HG03558 (cell line): ENCODE measurements at regions not wholly inside any gene's neighbourhood (a gene's known extent, or its start where the extent isn't known, plus 50 kb on each side); places are given as distances from the start of the nearest gene placed in this dataset.

Source experiments
- ATAC-seq: cut with Tn5 transposase; IDR thresholded peaks from one replicate; pipeline ENCODE4 v1.9.1; 2021; ENCODE audit warnings: moderate number of reproducible peaks; ENCODE audit not compliant: unreplicated experiment; ENCODE audit errors: extremely low read depth

DNA sequence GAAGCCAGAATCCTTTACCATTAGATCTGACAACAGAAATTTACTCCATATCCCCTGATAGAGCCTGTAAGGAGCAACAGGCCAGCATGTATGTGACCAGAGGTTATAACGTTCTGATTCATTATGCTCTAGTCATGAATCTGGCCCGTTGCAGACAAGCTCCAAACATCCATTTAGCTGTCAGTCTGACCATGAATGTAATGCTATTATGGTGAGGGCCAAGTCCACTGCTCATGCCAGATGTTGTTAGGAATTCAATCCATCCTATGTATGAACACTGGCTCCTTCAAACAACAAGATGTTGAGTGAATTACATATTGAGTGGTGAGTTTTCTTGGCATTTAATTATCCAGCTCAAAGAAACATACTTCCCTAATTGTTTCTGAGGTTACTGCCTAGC lies 610.1 kb upstream of the ANKRD30A start:
- no peak for ATAC-seq

DNA sequence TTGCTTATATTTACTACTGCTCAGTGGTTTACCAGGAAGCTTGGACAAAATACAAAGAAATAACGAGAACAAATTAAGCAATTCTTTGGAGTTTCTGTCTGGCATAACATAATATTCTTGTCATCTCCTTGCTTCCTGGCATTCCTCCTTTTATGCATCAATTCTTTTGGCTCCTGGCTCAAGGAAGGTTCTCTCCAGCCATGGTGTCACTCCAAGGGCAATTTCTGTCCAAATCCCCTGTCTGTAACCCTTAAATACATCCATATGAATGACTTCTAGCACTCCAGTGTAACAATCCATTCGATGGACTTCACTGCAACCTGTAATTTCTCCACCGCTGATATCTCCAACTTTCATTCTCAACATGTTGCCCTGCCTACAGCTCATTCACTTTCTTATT lies 617.7 kb upstream of the ANKRD30A start:
- ATAC-seq: no peak

DNA sequence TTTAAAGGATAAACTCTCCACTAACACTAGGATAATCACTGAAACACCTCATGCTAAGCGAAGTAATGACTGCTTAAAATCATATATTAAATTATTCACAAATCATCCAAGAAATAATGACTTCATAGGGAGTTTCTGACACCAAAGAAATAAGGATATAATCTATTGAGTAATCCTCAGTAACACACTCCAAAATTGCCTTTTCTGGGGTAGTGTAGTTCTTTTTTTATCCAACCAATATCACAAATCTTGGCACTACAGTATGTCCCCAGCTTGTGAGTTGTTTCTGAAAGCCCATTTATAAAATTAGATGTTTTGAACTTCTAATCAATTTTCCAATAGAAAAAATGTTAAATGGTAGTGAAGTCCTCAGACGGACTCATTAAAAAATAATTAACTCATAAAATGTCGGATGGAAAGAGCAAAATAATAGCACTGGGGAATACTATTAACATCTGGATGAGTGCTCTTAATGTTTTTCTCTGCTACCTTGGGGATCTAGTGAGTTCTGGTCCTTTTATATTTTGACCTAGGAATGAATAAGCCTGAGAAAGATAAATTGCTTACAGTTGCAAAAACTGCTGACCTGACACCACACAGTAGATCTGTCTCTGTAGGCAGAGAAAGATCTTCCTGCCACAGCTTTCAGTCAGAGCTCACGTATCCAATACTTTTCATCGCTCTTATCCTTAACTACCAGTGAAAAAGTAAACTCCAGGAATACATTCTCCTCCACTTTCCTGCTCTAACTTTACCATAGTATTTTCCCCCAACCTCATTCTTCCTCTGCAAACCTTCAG lies 618.5 kb upstream of the ANKRD30A start:
- ATAC-seq: no peak

DNA sequence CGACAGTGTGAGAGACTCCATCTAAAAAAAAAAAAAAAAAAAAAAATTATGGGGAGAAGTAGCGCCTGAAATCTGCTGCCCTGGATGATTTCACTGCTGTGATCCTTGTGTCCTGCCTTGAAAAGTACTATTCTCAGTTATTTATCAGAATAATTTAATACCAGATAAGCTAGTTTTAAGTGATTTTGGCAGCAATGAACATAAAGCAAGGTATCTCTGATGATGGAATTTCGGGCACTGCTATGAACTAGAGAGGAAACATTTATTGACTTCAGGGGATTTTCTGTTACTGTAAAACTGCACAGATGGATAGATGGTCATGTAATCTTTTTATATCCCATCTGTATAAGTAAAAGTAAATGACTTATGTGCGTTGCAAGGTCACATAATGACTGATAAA lies 619.1 kb upstream of the ANKRD30A start:
- ATAC-seq: no peak

DNA sequence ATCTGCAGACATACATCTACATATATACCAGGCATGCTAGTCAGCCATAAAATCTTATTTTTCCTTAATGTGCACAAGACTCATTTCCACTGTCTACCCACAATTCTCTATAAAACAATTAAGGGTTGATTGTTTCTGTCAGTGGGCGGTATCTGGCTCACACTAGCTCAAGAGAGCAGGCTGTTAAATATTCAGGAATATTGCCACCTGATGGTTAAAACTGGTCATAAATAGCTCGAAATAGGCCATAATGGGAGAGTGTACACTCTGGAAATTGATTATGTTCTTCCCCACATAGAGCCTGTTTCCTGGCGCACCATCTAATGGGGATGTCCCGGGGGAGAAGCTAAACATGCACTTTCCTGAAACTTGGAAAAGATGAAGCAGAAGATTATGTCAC lies 620.6 kb upstream of the ANKRD30A start:
- ATAC-seq: no peak

DNA sequence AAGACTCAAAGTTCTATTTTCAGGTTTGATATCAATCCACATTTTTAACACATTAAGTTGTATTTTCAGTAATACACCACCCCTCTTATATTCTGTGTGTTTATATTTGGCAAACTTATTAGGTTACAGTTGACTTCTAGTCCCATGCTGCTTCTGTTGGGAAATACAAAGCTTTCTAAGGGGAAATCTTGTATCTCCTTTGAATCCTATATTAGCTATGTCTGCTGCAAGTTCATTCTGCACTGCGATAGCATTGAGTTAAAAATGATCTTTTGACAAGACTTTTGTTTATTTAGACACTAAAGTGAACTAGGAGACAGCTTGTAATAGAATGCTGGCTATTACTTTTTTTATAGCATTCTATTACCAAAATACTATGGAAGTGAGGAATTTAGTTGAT lies 625.1 kb upstream of the ANKRD30A start:
- ATAC-seq: no peak

DNA sequence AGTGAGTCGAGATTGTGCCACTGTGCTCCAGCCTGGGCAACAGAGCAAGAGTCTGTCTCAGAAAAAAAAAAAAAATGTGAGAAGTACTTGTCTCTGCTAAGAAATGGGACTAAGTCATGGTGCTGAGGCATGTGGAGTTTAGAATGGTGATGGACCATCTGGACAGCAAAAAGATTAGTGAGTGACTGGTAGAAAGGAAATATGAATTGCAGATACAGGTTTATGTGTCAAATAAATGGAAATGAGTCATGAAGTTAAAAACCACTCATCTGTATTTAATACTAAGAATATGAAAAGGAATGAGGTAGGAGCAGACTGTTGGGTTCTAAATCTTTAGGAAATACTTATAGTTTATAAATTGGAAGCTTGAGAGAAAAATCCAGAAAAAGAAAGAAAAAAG lies 625.7 kb upstream of the ANKRD30A start:
- ATAC-seq: no peak

DNA sequence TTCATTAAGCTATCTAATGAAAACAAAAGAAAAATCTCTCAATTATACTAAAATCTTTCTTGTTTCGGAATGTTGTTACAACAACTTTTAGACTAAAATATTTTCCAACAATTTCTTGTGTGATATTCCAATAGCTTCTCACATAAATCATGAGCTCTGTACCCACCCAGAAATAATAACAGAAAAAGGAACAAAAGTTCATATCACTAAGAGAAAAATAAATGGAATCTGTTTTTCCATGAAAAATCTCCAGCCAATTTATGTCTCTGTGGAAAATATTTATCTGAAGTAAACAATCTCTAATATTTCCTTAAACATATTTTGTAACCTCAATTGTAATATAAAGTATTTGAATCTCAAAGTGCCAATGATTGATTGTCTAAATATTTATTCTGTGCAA lies 628.6 kb upstream of the ANKRD30A start:
- no peak for ATAC-seq

DNA sequence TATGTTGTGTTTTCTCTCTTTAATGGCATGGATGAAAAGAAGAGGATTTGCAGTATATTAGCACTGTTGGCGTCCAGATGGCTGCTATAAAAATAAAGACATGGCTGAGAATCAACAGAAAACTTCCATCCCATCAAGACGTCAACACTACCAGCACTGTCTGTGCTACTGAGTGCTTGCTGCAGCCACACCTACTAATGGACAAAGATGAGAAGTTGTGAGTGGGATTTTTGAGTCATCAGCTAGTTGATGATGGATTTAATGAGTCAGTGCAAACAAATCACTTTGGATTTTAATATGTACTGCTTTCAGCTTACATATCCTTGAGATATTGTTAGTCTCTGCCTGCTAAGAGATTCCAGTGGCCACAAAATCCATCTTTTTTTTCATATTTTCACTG lies 631.0 kb upstream of the ANKRD30A start:
- no peak for ATAC-seq

DNA sequence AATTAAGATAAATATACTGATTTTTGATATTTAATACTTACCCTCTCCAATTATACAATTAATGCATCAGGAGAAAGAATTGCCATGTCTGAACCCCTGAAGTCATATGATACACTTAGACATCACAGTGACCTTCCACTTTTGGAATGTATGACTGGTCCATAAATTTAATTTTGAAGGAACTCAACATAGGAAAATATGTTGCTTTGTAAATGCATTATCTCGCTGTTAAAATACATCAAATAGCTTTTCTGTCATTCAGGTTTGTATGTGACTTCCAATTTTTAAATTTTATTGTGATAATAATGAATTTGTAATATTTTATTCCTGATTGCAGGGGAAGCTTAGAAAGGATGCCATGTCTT lies 631.9 kb upstream of the ANKRD30A start:
- no peak for ATAC-seq

DNA sequence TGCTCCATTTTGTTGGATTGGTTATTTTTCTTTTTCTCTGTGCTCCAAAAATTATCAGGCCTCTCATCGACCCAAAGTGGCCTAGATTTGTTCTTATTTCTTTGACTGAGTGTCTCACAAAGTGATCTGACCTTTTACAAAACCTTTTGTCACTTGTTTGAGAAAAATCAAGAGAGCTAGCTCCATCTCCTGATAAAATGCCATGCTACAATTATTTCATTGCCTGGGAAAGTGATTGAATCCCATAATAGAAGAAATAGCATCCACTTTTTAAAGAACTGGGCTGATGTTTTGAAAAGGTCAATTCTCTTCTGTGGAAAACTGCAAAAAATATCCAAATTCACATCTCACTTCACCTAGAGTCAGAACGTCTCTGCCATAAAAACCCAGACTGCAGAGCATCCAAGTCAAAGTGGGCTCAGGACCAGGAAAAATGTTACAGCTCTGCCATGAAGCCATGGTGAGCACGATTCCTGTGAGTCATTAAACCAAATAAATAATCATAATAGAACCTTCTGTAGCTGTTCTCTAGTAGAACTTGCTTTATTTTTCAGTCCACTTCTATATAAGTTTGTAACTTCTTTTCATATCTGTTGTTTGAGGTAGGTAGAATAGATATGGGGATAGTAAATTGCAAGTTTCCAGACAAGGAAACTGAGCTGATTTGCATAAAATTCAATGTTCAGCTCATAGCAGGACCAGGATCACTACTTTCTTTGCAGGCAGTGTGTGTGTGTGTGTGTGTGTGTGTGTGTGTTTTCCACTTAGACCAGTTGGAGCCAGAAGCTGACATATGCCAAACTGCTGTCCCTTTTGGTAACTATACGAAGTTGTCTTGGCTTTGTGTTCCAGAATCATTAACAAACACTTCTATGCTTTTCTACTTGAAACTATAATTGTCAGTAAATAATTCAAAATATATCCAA lies 632.5 kb upstream of the ANKRD30A start:
- ATAC-seq: no peak

DNA sequence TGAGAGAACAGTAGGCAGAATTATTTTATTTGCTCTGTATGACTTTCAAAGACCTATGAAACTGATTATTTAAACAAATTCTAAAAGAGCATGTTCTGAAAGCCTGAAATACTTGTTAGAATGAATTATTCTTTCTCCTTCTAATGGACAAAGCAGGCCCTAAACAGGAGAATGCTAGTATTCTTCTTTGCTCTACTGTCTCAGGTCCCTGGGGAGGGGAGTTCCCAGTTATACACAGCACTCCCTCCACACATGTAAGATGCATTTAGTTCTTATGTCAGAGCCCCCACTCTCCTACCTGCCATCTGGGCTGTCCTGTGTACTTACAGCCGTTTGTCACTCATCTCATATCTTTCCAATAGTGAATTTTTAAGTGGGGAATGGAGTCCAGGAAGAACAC lies 633.5 kb upstream of the ANKRD30A start:
- no peak for ATAC-seq

DNA sequence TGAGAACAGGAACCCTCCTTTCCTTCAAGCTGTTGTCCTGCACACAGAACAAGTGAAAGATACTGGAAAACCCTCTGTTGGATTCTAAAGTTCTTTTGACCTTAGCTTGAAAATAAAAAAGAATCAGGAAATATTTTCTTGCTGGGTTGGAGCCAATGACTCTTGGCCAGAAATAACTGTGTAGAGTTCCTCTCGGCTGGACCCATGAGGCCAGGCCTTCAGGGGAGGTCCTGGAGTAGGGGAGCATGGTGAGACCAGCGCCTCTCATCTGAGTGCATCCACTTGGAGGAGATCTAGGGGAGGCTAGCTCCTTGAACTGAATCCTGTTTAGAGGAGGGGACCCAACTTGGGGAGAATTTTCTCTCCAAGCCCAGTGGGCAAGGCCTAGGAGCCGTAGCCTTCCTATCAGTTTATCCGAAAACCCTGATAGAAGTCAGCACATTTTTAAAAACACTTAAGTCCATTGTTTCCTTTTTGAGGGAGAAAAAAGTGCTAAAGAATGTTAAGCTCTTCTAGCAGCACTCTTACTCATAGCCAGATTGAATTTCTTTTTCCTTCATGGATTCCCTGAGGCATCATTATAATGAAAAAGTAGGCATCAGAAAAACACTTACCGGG lies 635.7 kb upstream of the ANKRD30A start:
- ATAC-seq: no peak

DNA sequence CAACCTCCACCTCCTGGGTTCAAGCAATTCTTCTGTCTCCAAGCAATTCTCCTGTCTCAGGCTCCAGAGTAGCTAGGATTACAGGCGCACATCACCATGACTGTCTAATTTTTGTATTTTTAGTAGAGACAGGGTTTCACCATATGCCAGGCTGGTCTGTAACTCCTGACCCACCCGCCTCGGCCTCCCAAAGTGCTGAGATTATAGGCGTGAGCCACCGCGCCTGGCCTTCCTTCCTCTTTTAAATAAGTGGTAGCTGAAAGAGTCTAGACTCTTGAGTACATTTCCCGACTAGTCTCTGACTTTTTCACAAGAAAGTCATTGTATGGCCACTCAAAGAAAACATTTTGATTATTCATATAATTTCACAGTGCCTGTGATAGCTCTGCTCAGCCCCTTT lies 636.2 kb upstream of the ANKRD30A start:
- ATAC-seq: no peak

DNA sequence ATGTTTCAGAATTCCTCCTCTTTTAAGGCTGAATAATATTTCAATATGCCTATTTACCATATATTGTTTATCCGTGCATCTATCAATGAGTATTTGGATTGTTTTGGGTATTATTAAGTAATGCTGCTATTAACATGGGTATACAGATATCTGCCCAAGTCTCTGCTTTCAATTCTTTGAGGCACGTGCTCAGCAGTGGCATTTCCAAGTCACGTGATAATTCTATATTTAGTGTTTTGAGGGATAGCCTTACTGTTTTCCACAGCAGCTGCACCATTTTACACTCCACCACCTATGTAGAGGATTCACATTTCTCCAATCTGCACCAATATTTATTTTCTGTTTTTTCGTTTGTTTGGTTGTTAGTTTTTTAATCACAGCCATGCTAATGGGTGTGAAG lies 636.8 kb upstream of the ANKRD30A start:
- no peak for ATAC-seq

DNA sequence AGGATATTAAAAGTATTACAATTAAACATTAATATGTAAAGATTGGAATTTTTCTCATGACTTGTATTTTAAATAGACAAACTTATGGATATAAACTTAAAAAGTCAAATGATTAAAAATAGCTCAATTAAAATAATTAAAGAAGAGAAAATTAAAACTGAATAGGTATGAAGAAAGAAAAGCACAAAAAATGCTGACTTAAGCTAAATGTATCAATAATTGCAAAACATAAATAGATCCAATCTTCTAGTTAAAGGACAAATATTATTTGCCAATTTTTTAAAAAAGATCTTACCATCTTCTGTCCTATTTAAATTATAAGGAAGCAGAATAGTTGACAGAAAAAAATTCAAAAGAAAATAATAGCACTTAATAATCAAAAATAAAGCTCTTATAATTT lies 646.3 kb upstream of the ANKRD30A start:
- no peak for ATAC-seq

DNA sequence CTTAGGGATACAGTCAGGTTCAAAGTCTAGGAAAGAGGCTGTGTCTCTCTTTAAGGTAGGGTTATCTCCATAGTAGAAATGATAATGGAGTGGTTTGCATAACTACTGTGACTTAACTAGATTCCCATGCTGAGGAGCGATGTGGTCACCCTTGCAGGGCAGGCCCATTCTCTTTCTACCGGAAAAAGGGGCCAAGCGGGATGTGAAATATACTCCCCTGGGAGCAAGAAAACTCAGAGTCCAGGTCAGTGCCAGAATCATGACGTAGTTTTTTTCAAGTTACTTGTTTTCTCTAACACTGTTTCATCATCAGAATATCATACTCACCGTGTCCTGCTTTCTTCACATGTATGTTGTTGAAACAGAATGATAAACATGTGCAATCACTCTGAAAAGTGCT lies 649.0 kb upstream of the ANKRD30A start:
- ATAC-seq: no peak

DNA sequence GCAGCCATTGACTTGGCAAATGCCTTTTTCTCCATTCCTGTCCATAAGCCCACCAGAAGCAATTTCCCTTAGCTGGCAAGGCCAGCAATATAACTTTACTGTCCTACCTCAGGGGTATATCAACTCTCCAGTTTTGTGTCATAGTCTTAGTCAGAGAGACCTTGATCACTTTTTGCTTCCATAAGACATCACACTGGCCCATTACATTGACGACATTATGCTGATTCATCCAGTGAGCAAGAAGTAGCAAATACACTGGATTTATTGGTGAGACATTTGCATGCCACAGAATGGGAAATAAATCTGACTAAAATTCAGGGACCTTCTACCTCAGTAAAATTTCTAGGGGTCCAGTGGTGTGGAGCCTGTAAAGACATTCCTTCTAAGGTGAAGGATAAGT lies 649.7 kb upstream of the ANKRD30A start:
- ATAC-seq: no peak

DNA sequence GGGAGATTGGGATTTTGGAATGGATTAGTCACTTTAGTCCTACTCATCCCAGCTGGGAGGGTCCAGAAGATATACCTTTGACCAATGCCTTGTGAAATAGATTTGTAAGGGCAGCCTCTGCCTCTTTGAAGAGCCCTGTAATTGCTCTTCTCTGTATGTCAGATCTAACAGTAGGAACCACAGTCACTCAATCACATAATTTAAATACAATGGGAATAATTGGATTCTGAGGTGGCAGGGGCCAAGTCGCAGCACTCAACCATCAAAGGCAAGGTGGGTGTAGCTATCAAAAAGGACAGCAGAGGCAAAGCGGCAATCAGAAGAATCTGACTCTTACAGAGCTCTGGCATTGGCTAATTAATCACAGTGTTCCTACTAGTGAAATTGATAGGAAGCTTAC lies 650.9 kb upstream of the ANKRD30A start:
- ATAC-seq: no peak

DNA sequence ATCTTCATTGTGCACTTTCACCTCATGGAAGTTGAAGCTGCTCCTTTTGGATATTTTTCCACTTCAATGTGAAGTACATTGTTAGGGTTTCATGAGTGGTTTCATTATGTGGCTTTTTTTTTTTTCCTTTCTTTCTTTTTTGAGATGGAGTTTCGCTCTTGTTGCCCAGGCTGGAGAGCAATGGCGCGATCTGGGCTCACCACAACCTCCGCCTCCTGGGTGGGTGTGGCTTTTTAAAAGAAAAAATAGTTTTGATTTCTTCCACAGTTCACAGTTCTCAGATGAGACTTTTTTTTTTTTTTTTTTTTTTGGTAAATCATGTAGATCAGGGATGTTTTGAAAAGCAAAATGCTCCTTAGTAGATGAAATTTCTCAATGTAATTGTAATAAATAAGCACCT lies 652.3 kb upstream of the ANKRD30A start:
- no peak for ATAC-seq

DNA sequence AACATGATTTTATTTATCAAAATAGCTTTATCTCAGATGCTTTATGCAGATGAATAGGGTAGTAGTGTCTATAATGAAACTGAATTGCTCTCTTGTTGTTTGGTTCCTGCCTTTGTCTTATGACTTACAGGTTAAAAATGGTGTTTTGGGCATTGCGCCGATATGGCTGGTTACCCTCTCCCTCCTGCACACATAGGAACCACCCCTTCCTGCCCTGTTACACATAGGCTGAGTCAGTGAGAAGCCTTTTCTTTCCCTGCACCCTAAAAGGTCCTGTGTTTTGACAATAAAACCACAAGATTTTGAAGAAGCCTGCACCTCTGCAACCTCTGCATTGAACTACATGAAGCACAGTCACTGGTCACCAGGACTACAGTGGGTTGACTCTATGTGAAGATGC lies 655.8 kb upstream of the ANKRD30A start:
- no peak for ATAC-seq
